ENCODE measurements at regions not wholly inside any gene's neighbourhood (a gene's known extent, or its start where the extent isn't known, plus 50 kb on each side); places are given as distances from the start of the nearest gene placed in this dataset.
A peak's percentile ranks its signal among the peaks of the same experiment; 100 is the strongest.

DNA sequence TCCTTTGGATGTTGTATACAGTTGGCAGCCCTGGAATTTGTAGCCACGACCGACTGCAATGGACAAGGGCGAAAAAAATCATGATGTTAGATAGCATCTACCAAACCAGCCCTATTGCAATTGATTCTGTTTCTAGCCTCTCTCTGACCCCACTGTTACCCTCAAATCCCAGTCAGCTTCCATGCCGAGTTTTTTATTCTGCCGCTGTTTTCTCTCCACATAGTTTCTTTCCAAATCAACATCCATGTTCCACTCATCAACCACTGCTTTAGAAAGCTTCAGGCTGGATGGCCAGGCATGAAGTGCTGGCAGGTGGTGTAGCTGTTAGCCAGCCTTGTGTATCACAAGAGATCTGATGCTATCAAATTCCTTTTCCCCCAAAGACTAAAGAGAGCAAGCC, 272.8 kb downstream of the FIGN start:
- Mint-ChIP-seq H3K4me1 (0 out of 2 replicates have a peak, but pooled peaks cover 3% of the 10 kb centered on the region), H3K9me3 (no peaks in the 10 kb centered on the region), H3K27ac (no peak overlapping the region), H3K4me3 (no peak overlapping the region), H3K36me3 (no peaks in the 10 kb centered on the region), H3K27me3 (ENCODE audit: low read depth) (no peaks in the 10 kb centered on the region; the same call in 1 of the 2 replicates)
- ATAC-seq (peak; percentile 38), DNase-seq (ENCODE audit: low spot score) (no peak)
- ChIA-PET CTCF (interaction anchor here (1.3 kb wide), 1 partner anchor 117 kb away, joined by 4 read pairs; no protein-coding TSS in a partner anchor), POLR2A (no interaction called here)
- no peak for TF ChIP-seq NFE2L1 (CRISPR knock-in tag; IDR thresholded peaks at IDR 0.05)
- TF ChIP-seq, protein P1, sequence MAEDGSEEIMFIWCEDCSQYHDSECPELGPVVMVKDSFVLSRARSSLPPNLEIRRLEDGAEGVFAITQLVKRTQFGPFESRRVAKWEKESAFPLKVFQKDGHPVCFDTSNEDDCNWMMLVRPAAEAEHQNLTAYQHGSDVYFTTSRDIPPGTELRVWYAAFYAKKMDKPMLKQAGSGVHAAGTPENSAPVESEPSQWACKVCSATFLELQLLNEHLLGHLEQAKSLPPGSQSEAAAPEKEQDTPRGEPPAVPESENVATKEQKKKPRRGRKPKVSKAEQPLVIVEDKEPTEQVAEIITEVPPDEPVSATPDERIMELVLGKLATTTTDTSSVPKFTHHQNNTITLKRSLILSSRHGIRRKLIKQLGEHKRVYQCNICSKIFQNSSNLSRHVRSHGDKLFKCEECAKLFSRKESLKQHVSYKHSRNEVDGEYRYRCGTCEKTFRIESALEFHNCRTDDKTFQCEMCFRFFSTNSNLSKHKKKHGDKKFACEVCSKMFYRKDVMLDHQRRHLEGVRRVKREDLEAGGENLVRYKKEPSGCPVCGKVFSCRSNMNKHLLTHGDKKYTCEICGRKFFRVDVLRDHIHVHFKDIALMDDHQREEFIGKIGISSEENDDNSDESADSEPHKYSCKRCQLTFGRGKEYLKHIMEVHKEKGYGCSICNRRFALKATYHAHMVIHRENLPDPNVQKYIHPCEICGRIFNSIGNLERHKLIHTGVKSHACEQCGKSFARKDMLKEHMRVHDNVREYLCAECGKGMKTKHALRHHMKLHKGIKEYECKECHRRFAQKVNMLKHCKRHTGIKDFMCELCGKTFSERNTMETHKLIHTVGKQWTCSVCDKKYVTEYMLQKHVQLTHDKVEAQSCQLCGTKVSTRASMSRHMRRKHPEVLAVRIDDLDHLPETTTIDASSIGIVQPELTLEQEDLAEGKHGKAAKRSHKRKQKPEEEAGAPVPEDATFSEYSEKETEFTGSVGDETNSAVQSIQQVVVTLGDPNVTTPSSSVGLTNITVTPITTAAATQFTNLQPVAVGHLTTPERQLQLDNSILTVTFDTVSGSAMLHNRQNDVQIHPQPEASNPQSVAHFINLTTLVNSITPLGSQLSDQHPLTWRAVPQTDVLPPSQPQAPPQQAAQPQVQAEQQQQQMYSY (CRISPR knock-in tag; IDR thresholded peaks at IDR 0.05): peak; percentile 74

DNA sequence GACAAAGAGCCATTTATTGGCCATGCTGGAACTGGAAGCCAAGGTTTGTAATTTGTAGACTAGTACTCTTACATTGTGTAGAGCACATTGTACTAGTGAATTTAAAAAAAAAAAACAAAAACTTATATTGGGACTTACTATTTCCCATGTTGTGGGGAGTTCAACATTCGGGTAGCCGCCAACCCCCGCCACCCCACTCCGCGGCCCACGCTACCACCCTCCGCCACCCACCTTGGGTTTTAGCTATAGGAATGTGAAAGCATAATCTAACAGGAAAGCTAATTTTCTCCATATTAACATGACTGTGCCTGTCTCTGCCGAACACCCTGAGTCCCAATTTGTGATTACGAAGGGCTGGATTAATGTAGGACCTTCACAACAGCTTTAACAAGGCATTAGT, 275.8 kb downstream of the FIGN start:
- Mint-ChIP-seq H3K27me3 (ENCODE audit: low read depth) (no peaks in the 10 kb centered on the region; the same call in 1 of the 2 replicates), H3K4me3 (no peak overlapping the region), H3K9me3 (no peaks in the 10 kb centered on the region), H3K4me1 (0 out of 2 replicates have a peak, but pooled peaks cover 3% of the 10 kb centered on the region), H3K27ac (no peak overlapping the region), H3K36me3 (no peaks in the 10 kb centered on the region)
- ATAC-seq (no peak), DNase-seq (ENCODE audit: low spot score) (no peak)
- no peak for TF ChIP-seq GRHL2 (CRISPR knock-in tag; IDR thresholded peaks at IDR 0.05; ENCODE audit: insufficient replicate concordance, severe bottlenecking)
- TF ChIP-seq RORB (CRISPR knock-in tag; IDR thresholded peaks at IDR 0.05): no peak
- TF ChIP-seq, protein P2, sequence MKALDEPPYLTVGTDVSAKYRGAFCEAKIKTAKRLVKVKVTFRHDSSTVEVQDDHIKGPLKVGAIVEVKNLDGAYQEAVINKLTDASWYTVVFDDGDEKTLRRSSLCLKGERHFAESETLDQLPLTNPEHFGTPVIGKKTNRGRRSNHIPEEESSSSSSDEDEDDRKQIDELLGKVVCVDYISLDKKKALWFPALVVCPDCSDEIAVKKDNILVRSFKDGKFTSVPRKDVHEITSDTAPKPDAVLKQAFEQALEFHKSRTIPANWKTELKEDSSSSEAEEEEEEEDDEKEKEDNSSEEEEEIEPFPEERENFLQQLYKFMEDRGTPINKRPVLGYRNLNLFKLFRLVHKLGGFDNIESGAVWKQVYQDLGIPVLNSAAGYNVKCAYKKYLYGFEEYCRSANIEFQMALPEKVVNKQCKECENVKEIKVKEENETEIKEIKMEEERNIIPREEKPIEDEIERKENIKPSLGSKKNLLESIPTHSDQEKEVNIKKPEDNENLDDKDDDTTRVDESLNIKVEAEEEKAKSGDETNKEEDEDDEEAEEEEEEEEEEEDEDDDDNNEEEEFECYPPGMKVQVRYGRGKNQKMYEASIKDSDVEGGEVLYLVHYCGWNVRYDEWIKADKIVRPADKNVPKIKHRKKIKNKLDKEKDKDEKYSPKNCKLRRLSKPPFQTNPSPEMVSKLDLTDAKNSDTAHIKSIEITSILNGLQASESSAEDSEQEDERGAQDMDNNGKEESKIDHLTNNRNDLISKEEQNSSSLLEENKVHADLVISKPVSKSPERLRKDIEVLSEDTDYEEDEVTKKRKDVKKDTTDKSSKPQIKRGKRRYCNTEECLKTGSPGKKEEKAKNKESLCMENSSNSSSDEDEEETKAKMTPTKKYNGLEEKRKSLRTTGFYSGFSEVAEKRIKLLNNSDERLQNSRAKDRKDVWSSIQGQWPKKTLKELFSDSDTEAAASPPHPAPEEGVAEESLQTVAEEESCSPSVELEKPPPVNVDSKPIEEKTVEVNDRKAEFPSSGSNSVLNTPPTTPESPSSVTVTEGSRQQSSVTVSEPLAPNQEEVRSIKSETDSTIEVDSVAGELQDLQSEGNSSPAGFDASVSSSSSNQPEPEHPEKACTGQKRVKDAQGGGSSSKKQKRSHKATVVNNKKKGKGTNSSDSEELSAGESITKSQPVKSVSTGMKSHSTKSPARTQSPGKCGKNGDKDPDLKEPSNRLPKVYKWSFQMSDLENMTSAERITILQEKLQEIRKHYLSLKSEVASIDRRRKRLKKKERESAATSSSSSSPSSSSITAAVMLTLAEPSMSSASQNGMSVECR (CRISPR knock-in tag; IDR thresholded peaks at IDR 0.05; ENCODE audit: borderline replicate concordance): no peak
- TF ChIP-seq, protein P3, sequence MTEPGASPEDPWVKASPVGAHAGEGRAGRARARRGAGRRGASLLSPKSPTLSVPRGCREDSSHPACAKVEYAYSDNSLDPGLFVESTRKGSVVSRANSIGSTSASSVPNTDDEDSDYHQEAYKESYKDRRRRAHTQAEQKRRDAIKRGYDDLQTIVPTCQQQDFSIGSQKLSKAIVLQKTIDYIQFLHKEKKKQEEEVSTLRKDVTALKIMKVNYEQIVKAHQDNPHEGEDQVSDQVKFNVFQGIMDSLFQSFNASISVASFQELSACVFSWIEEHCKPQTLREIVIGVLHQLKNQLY (CRISPR knock-in tag; IDR thresholded peaks at IDR 0.05): no peak
- TF ChIP-seq CREM (CRISPR knock-in tag; IDR thresholded peaks at IDR 0.05): no peak
- TF ChIP-seq, protein P4, sequence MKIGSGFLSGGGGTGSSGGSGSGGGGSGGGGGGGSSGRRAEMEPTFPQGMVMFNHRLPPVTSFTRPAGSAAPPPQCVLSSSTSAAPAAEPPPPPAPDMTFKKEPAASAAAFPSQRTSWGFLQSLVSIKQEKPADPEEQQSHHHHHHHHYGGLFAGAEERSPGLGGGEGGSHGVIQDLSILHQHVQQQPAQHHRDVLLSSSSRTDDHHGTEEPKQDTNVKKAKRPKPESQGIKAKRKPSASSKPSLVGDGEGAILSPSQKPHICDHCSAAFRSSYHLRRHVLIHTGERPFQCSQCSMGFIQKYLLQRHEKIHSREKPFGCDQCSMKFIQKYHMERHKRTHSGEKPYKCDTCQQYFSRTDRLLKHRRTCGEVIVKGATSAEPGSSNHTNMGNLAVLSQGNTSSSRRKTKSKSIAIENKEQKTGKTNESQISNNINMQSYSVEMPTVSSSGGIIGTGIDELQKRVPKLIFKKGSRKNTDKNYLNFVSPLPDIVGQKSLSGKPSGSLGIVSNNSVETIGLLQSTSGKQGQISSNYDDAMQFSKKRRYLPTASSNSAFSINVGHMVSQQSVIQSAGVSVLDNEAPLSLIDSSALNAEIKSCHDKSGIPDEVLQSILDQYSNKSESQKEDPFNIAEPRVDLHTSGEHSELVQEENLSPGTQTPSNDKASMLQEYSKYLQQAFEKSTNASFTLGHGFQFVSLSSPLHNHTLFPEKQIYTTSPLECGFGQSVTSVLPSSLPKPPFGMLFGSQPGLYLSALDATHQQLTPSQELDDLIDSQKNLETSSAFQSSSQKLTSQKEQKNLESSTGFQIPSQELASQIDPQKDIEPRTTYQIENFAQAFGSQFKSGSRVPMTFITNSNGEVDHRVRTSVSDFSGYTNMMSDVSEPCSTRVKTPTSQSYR (CRISPR knock-in tag; IDR thresholded peaks at IDR 0.05): no peak
- TF ChIP-seq, protein P5, sequence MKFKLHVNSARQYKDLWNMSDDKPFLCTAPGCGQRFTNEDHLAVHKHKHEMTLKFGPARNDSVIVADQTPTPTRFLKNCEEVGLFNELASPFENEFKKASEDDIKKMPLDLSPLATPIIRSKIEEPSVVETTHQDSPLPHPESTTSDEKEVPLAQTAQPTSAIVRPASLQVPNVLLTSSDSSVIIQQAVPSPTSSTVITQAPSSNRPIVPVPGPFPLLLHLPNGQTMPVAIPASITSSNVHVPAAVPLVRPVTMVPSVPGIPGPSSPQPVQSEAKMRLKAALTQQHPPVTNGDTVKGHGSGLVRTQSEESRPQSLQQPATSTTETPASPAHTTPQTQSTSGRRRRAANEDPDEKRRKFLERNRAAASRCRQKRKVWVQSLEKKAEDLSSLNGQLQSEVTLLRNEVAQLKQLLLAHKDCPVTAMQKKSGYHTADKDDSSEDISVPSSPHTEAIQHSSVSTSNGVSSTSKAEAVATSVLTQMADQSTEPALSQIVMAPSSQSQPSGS (CRISPR knock-in tag; IDR thresholded peaks at IDR 0.05; ENCODE audit: borderline replicate concordance, low read depth): no peak
- TF ChIP-seq GABPB1 (CRISPR knock-in tag; IDR thresholded peaks at IDR 0.05): no peak
- no peak for TF ChIP-seq SP1 (CRISPR knock-in tag; conservative IDR thresholded peaks at IDR 0.05)
- TF ChIP-seq, protein P6, sequence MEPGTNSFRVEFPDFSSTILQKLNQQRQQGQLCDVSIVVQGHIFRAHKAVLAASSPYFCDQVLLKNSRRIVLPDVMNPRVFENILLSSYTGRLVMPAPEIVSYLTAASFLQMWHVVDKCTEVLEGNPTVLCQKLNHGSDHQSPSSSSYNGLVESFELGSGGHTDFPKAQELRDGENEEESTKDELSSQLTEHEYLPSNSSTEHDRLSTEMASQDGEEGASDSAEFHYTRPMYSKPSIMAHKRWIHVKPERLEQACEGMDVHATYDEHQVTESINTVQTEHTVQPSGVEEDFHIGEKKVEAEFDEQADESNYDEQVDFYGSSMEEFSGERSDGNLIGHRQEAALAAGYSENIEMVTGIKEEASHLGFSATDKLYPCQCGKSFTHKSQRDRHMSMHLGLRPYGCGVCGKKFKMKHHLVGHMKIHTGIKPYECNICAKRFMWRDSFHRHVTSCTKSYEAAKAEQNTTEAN (CRISPR knock-in tag; IDR thresholded peaks at IDR 0.05): no peak
- CTCF ChIA-PET: no interaction called here
- POLR2A ChIA-PET: no interaction called here

Data from WTC11 (cell line).